CD4-positive, alpha-beta T cell treated with Interleukin-15 for 4 hours (primary cell): ENCODE measurements at regions not wholly inside any gene's neighbourhood (a gene's known extent, or its start where the extent isn't known, plus 50 kb on each side); places are given as distances from the start of the nearest gene placed in this dataset.

ENCODE experiments used
- DNase-seq: peaks from one replicate; pipeline ENCODE4 v3.0.0-alpha.2; 2020; ENCODE audit warnings: low spot score

- no peak for DNase-seq
Measured at GRCh38 chr2:161020437-161020836, 139.8 kb upstream of the TANK start.

GRCh38 chr2:161028581-161028980 is 131.6 kb upstream of the TANK start:
- no peak for DNase-seq

GRCh38 chr2:161029321-161029720 is 130.9 kb upstream of the TANK start:
- DNase-seq, result no peak

GRCh38 chr2:161030260-161031063 is 129.8 kb upstream of the TANK start:
- no peak for DNase-seq

- DNase-seq, result no peak
Measured at GRCh38 chr2:161031511-161031910, 128.7 kb upstream of the TANK start.

- DNase-seq, result no peak
Measured at GRCh38 chr2:161032635-161033034, 127.6 kb upstream of the TANK start.

GRCh38 chr2:161033059-161033660 is 127.1 kb upstream of the TANK start:
- DNase-seq, result no peak

GRCh38 chr2:161036926-161037325 is 123.3 kb upstream of the TANK start:
- DNase-seq, result no peak

GRCh38 chr2:161039071-161039470 is 121.2 kb upstream of the TANK start:
- DNase-seq, result no peak

- DNase-seq, result no peak
Measured at GRCh38 chr2:161041356-161041755, 118.9 kb upstream of the TANK start.

- no peak for DNase-seq
Measured at GRCh38 chr2:161042990-161043625, 117.1 kb upstream of the TANK start.

GRCh38 chr2:161044095-161044865 is 115.9 kb upstream of the TANK start:
- DNase-seq, result no peak

- no peak for DNase-seq
Measured at GRCh38 chr2:161044921-161045320, 115.3 kb upstream of the TANK start.

GRCh38 chr2:161045726-161046125 is 114.5 kb upstream of the TANK start:
- no peak for DNase-seq

- DNase-seq, result no peak
Measured at GRCh38 chr2:161046876-161047275, 113.4 kb upstream of the TANK start.

- no peak for DNase-seq
Measured at GRCh38 chr2:161048317-161048716, 111.9 kb upstream of the TANK start.

GRCh38 chr2:161049559-161049958 is 110.7 kb upstream of the TANK start:
- DNase-seq, result no peak

GRCh38 chr2:161052214-161052613 is 108.0 kb upstream of the TANK start:
- DNase-seq, result no peak

- no peak for DNase-seq
Measured at GRCh38 chr2:161055289-161055688, 104.9 kb upstream of the TANK start.

- no peak for DNase-seq
Measured at GRCh38 chr2:161059388-161059787, 100.8 kb upstream of the TANK start.

- DNase-seq, result no peak
Measured at GRCh38 chr2:161061786-161062185, 98.4 kb upstream of the TANK start.

- DNase-seq, result peak; percentile 79
Measured at GRCh38 chr2:161063157-161063945, 96.9 kb upstream of the TANK start.
